AG08396 (cell line): ENCODE measurements at regions not wholly inside any gene's neighbourhood (a gene's known extent, or its start where the extent isn't known, plus 50 kb on each side); places are given as distances from the start of the nearest gene placed in this dataset.

Source experiments
- DNase-seq: peaks from one replicate; pipeline ENCODE4 v3.0.0; 2012; ENCODE audit warnings: low spot score, mixed read lengths

DNA sequence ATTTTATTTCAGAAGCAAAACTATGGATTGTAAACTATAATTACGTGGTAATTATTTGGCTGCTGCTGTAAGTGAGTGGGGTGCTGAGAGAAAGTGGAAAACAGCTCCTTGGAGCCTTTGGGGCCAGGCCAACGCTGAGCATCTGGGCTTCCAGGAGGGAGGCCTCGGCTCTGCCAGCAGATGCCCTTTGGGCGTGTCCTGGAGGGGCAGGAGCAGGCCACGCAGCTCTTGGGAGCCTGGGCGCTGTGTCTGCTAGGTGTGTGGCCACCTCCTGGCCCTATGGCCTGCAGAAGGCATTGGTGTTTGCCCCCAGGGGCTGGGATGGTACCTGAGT, 423.3 kb downstream of the GLRX3 start:
- DNase-seq: no peak

DNA sequence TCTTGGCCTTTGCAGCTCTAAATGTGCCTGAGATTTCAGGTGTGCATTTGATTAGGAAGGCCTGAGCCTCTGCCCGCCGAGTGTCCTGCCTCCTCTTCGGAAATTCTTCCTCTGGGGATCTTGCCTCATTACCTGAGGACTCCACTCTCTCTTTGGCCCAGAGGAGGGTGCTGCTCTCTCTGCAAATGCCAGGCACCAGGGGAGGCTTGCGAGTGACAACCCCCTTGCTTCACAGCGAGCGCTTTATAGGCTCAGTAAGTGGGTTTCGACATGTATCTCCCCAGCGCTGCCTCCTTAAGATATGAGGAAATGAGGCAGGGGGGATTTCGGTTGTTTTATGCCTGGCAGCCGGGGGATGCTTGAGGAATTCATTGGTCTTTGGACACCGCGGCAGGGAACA, 423.9 kb downstream of the GLRX3 start:
- DNase-seq: no peak

DNA sequence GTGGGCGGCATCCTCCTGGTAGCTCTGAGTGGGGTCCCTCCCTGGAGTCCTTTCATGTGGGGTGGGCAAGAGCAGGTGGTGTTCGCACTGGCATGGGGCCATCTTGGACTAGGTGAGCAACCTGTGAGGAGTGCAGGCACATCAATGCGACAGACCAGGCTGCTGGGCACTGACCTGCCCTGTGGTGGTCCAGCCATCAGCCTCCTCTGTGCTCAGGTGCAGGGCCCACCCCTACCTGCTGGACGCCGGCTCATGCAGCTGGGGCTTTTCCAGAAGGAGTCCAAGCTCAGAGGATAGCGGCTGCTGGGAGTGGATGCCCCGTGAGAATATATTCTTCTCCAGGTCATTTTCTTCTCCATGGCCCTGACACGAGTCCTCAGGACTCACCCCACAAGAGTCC, 424.4 kb downstream of the GLRX3 start:
- DNase-seq: no peak

DNA sequence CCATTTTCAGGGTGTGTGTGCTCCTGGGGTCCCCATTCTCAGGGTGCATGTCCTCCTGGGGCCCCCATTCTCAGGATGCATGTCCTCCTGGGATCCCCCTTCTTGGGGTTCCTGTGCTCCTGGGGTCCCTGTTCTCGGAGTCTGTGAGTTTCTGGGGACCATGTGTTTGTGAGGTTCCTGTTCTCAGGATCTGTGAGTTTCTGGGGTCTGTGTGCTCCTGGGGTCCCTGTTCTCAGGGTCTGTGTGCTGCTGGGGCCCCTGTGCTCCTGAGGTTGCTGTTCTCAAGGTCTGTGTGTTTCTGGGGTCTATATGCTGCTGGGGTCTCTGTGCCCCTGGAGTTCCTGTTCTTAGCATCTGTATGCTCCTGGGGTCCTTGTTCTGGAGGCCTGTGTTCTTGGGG, 425.5 kb downstream of the GLRX3 start:
- no peak for DNase-seq

DNA sequence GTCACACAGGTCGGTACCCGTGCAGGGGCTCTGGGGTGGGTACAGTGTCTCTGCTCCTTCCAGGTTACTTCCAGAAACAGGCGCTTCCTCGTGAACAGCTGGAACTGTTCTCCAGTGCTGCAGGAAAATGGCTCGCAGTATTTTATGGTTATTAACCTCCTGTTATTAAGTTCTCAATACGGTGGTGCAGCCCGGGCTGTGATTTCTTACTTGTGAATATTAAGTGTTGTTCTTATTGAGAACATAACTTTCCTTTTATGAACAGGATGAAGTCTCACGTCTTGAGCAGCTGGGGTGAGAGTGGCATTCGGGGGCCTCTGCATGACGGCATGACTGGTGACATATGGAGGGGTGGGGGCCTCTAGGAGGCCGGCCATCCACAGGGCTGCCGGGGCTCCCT, 430.8 kb downstream of the GLRX3 start:
- no peak for DNase-seq

DNA sequence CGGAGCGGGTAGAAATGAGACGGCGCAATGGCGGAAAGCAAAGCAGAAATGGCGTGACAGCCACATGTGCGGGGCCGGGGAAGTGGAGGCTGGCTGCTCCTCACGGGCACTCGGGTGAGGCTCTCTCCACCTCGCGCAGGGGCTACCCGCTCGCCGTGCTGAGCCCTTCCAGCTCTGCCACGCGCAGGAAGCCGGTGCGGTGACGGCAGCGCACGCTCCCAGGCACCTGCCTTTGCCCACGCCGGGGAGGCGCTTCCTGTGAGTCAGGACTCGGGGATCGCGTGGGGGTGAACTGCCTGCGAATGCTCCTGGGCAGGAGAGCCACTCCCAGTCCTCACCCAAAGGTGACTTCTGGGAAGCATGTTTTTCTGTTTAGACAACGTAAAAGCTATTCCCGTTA, 431.2 kb downstream of the GLRX3 start:
- DNase-seq: no peak

DNA sequence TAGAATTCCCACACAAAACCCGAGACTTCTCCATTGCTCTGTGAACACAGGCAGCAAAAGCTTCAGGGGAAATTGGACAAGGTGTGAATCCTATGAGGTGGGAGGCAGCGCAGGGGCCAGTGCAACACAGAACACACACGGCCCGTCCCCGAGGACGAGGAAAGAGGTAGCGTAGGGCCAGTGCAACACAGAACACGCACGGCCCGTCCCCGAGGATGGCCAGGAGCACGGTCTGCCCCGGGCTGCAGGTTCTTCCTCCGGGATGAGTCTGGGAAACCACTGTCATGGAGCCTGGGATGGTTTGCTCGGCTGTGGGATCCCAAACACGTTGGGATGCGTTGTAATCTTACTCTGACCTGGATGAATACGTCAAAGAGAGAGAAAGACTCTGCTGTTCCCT, 432.1 kb downstream of the GLRX3 start:
- no peak for DNase-seq

DNA sequence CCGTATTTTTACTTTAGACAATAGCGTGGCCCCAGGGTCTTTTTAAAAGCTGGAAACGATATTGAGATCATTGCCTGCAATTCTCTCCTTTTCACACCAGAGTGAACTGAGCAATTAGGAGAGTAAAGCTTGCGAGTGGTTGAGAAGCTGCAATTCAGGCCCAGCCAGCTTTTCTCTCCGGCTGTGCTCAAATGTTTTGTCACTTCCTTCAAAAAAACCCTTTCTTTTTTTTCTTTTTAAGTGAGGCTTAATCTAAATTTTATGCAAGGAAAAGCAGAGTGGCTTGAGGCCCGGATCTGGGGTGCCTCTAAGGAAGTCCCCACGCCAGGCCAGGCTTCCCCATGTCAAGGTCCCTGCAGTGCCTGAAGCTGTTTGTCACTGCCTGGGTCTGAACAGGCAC, 433.9 kb downstream of the GLRX3 start:
- DNase-seq: no peak

DNA sequence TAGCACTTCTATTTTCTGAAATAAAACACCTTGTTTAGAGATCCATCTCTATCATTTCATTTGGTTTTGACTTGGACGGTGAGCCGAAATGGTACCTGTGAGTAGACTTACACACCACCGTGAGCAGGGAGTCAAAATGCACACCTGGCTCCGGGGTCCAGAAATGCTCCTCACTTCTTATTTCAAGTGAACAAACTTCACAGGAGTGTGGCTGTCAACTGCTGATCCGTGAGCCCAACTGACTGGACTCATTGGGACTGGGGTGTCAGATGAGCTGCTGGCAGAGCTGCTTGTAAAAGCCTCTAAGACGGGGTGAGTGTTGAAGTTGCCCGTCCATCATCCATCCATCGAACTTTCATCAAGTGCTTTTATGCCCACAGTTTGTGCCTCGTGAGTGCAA, 435.5 kb downstream of the GLRX3 start:
- DNase-seq: no peak

DNA sequence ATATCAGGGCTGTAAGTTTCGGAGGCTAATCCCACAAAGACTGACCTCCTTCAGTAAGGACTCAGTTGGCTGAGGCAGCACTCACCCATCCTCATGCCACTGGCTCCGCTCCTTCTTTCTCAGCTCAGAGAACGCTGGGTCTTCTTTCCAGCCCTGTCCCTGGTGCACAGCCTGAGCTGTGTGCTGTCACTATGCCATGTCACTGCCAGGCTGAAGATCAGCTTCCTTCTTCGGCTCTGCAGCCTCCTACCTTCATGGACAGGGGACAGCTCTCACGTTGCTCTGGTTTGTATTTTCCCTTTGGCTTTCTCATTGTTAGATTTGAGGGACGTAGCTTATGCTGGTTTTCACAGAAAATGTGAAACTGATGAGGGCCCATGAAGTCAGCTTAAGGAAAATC, 437.3 kb downstream of the GLRX3 start:
- no peak for DNase-seq

DNA sequence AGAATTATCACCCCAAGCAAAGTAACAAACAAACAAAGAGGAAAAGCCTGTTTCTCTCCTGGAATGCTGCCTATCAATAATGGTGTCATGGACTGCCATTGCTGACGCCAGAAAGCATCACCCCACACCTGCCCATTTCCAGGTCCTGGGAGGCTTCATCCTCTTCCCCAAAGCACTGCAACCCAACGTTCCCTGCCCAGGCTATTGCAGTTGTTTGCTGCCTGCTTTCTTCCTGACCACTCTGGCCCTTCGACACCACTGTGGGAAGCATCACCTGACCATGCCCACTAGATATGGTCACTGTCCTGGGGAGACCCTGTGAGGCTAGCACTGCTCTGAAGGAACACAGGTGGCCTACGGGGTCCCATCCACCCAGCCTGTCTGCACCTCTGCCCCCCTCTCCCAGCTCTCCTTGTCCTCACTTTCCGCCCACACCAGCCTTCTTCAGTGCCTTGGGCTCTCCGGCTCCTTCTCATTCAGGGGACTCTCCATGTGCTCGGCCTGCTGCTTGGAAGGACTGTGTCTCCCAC, 439.6 kb downstream of the GLRX3 start:
- DNase-seq: no peak

DNA sequence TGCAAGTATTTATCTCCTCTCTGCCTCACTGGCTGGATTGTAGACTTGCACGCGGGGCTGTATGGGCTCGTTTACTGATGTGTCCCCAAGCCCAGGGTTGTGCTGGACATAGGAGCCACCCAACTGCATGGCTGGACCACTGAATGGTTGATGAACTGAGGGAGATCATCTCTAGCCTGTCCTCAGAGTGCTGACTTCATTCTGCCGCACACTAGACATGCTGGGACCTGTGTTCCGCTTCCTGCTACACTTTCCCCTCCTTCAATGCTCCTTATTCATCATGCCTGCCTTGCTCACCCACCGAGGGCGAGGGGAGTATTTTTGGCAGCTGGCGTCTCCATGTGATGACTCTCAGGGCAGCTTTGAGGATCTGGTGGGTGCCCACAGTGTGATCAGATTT, 440.2 kb downstream of the GLRX3 start:
- DNase-seq: no peak

DNA sequence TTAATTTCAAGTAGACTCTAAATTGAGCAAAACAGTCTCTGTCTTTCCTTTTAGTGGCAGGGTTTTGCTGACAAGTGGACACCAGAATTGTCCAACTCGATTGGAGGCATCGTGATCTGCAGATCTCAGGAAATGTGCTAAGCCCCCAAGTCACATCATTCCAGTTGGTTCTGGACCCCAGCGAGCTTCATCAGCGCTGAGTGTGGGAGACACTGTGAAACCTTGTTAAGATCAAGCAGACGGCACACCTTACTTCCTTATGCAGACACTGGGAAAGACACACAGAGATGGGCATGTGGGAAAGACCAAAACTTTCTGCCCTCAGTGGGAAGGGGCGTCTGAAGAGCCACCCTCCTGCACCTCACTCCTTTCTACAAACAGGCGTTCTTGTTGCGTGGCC, 440.8 kb downstream of the GLRX3 start:
- no peak for DNase-seq

DNA sequence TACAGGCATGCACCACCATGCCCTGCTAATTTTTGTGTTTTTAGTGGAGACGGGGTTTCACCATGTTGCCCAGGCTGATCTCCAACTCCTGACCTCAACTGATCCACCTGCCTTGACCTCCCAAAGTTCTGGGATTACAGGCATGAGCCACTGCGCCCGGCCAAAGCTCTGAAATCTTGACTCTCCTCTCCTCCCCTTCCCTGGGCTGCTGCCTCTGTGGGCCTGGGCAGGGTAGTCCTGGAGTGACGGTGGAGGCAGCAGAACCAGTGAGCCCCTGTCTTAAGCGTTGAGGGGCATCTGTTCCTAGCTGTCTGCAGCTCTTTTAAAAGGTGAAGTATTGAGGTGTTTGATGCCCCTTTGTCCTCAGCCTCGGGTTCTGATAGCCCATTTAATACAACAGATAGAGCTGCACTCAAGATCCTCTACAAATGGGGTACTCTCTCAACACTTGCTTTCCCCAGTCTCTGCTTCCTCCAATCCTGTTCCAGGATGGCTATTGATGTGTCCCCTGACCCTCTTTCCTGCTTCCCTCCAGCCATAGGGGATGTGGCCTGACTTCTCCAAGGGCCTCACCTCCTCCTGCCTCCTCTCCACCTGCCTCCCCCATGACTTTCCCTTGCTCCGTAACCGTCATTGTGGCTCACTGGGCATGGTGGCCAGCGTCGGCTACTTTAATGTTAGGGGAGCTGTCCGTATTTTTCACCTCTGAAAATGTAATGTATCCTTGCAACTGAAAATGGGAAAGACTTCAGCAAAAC, 442.5 kb downstream of the GLRX3 start:
- DNase-seq: peak; percentile 0

DNA sequence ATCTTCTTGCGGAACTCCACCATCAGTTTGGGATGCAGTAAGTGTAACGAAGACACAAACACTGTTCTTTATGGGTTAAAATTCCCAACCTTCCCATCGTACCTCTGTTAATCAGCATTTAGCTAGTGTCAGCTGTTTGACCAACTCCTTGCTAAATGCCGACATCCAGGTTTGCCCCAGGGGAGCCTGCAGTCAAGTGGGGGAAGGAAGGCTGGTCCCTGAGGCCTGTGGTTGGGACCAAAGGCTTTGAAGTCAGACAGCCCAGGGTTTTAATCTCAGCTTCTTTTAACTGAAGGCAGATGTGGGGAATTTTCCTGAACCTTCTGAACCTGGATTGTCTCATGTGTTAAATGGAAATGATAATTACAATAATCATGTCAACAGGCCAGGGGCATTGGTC, 443.7 kb downstream of the GLRX3 start:
- DNase-seq: no peak

DNA sequence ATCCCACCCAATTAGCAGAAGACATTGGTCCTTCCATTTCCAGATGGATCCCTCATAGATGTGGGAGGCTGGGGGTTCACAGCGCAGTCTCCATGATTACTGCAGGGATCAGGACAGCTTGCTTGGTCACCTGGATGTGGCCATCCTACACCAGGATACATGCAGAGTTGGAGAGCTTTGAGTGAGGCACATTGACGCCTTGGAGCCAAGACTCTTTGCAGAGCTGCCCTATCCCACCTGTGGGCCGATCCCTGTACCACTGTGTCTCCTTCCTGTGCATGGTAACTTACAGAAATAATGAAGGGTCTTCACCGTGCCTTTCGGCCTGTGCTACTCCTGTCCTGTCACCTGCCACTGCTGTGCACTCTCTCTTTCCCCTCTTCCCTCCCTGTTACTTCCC, 444.8 kb downstream of the GLRX3 start:
- no peak for DNase-seq

DNA sequence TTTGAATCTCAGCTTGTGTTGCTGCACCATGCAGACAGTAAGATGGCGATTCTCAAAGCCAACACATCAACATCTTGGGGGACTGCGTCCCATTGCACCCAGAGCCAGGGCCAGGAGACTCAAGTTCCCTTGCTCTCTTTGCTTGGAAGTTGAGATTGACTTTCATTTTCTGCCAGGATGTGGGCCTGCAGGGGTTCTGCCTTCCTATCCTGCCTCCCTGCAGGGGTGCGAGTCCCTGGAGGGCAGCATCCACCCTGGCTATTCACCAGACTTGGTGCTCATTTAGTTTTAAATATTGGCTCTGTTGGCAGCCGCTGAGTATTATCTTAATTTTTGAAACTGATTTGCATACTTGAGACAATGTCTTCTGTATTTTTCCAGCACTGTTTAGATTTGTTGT, 451.5 kb downstream of the GLRX3 start:
- no peak for DNase-seq

DNA sequence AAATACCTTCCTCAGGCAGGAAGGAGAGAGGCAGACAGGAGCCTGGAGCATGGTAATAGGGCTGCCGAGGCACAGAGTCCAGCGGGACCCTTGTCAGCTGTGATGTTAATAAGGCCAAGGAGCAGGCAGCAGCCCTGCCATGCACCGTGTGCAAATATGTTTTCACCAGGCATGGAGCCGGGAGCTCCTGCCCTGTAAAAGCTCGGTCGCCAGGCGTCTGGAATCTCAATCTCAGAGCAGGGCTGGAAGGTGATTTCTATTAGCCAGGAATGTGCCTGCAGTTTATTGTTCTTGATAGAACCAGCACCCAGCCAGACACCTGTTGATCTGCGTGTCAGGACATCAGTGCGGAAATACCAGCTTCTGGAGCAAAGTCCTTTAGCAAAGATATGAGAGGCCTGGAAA, 469.8 kb downstream of the GLRX3 start:
- DNase-seq: no peak

DNA sequence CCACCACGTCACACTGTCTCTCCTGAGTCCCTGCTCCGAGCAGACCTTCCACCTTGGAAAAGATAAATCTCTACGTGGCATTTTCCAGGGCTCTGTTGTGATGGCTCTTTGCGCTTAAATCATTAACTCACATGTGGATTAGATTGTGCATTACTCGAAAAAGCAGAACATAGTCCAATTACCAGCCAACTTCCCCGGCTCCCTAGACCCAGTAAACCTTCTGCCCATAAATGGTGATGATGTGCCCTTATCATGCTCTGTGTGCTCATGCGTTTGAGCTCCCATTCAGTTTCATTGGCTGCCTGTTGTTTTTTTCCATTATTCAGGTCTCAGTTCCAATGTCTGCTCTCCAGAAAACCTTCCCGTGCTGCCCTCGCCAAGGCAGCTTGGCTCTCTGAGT, 471.2 kb downstream of the GLRX3 start:
- no peak for DNase-seq

DNA sequence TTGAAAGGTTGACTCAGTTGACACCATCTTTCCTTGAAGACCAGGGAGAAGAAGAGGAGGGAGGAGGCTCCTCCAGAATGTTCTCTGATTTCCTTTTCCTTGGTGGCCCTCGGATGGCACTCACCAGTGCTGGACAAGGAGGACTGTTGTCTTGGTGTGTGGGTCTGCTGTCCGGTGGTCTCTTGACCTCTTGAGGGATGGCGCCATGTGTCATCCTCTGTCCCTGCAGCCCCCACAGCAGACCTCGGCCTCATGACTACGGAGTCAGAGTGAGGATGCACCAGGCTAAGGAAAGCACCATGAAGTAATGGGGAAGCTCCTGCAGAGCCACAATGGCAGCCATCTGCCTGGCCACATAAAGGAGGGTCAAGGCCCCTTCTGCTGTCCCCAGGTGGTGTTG, 475.0 kb downstream of the GLRX3 start:
- no peak for DNase-seq

DNA sequence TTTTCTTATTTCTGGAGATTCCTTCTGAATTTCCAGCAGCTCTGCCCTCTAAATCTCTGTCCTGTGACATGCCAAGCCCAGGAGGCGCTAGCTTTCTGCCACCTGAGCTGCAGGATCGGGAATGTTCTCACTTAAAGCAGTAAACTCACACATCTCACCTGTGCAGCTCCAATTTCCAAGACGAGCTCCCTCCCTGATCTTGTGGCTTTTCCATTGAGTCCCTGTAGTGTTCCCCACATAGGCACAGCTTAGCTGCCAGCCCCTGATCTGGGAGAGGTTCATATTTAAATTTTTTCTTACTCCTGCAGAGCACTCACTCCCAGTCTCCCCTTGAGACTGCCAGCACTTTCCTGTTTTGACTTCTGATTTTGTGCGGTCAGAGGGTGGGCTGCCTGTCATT, 479.3 kb downstream of the GLRX3 start:
- no peak for DNase-seq

DNA sequence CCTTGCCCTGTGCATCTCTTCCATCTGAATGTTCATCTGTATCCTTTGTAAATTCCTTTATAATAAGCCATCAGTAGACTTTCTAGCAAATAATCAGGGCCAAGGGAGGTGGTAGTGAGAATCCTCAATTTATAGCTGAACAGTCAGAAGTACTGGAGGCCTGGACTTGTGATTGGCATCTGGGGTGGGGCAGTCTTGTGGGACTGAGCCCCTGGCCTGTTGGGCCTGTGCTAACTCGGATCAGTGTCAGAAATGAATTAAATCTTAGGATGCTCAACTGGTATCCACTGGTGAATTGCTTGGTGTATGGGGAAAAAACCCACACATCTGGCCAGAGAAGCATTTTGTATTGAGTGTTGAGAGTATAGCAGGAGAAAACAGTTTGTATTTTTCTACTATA, 481.8 kb downstream of the GLRX3 start:
- DNase-seq: no peak

DNA sequence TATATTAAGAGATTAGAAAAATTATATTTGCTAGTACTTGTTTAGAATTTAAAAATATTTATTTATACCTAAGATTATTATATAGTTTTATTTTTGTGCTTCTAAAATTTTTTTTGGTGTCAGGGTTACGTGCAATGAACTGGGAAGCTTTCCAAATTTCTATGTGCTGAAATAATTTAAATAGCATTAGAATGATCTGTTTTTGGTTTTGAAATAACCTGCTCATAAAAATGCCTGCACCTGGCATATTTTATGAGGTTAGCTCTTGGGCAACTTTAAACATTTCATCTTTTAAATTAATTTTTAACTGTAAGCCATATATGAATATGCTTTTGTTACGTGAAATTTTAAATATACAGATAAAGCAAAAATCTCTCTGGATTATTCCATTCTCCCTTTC, 482.5 kb downstream of the GLRX3 start:
- no peak for DNase-seq

DNA sequence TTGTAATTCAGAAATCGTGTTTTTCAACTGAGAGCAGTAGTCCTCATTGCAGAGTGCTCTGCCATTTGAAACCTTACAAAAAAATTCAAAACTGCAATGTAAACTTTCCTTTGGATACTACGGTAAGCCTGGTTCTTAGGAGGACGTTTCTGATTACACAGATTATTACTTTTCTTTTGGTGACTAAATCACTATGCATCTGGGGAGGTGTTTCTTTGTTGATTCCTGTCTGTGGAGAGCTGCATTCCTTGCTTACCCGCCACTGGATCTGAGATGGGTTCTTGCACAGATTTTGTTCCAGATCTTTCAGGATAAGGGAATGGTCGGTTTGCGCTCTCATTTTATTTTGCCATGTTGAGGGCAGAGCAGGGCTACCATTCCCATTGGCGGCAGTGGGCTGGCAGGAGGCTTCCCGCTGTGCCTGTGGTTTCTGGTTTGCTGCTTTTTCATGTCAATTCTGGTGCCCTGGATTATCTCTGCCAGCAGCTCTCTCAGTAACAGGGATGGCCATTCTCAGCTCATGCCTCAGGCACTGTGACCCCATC, 485.1 kb downstream of the GLRX3 start:
- DNase-seq: no peak
